Tibial nerve (tissue), 4 donors: ENCODE measurements at regions not wholly inside any gene's neighbourhood (a gene's known extent, or its start where the extent isn't known, plus 50 kb on each side); places are given as distances from the start of the nearest gene placed in this dataset.

Experiments
- CTCF ChIP-seq, 5 experiments: fragments of 200-600 bp in 3 of 5; fragments of 450-650 bp in 2 of 5; sonication (generic) in 3 of 5; IDR thresholded peaks; one replicate each; pipeline ENCODE4 v1.5.1; 2016 to 2019; ENCODE audit warnings: antibody characterized with exemption in 5 of 5, mild to moderate bottlenecking in 3 of 5, moderate library complexity in 2 of 5
- EP300 ChIP-seq, 2 donors: sonication (generic); formaldehyde crosslinking; IDR thresholded peaks; one replicate each; pipeline ENCODE4 v1.6.1; 2017; ENCODE audit warnings: antibody characterized with exemption in 2 of 2, mild to moderate bottlenecking in 1 of 2
- POLR2A ChIP-seq, 2 donors: fragments of 450-650 bp; IDR thresholded peaks; one replicate each; pipeline ENCODE4 v1.6.1; 2017; ENCODE audit warnings: antibody characterized with exemption in 2 of 2, mild to moderate bottlenecking in 2 of 2, moderate library complexity in 2 of 2

GRCh38 chr5:116702776-116703175 is 128.2 kb upstream of the SEMA6A start:
- TF ChIP-seq CTCF (IDR thresholded peaks at IDR 0.05) (no peak), POLR2A (IDR thresholded peaks at IDR 0.05) (no peak), EP300 (IDR thresholded peaks at IDR 0.05) (no peak)
